ENCODE measurements at regions not wholly inside any gene's neighbourhood (a gene's known extent, or its start where the extent isn't known, plus 50 kb on each side); places are given as distances from the start of the nearest gene placed in this dataset.

GRCh38 chr4:145266881-145267280 lies 86.5 kb upstream of the OTUD4 start:
- TF ChIP-seq CTCF (IDR thresholded peaks at IDR 0.05), result no peak
- TF ChIP-seq POLR2A (IDR thresholded peaks at IDR 0.05), result no peak
